ENCODE measurements at regions not wholly inside any gene's neighbourhood (a gene's known extent, or its start where the extent isn't known, plus 50 kb on each side); places are given as distances from the start of the nearest gene placed in this dataset.
"Not testable (repeated sequence)": the region's sequence is repeated elsewhere in the genome, so short reads cannot be mapped to it uniquely, and the experiment has no call there.

GRCh38 chr21:5975719-5976118 is 4545.7 kb upstream of the TPTE start:
- DNase-seq (ENCODE audit: low spot score); intact Hi-C loops (cut with DNase I); ATAC-seq: not testable (repeated sequence)

DNA sequence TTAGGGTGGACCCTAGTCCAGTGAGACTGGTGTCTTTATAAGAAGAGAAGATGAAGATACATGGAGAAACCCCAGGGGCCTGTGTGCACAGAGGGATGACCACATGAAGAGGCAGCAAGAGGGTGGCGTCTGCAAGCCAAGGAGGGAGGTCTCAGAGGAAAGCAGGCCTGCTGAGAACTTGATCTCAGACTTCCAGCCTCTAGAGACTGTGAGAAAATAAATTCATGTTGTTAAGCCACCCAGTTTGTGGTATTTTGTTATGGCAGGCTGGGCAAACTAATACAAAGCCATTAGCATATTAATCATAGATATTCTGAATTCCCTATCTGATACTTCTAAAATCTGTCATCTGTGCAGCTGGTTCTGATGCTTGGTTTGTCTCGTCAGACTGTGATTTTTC is 4523.8 kb upstream of the TPTE start:
- intact Hi-C loops (cut with DNase I); ATAC-seq; DNase-seq (ENCODE audit: low spot score): not testable (repeated sequence)

GRCh38 chr21:6015422-6016057 is 4505.8 kb upstream of the TPTE start:
- intact Hi-C loops (cut with DNase I); ATAC-seq; DNase-seq (ENCODE audit: low spot score): not testable (repeated sequence)

DNA sequence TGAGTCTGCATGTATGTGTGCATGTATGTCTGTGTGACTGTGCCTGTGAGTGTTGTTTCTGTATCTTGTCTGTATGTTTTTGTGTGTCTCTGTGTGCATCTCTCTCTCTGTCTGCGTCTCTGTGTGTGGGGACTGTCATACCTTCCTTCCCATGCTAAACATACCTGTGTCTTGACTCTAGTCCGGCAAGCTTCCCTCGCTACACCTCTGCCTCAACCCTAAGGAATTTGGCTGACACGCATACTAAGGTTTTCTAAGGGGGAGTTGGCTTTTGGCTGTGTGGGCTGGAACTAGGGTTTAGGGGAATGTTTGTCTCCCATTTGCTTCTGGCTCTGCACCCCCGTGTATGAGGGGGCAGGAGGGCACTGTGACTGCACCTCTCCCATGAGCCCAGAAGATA is 4500.9 kb upstream of the TPTE start:
- ATAC-seq; DNase-seq (ENCODE audit: low spot score); intact Hi-C loops (cut with DNase I): not testable (repeated sequence)

- intact Hi-C loops (cut with DNase I); DNase-seq (ENCODE audit: low spot score): not testable (repeated sequence)
- peak; percentile 93 for ATAC-seq
Measured at GRCh38 chr21:6020953-6021716, 4500.2 kb upstream of the TPTE start.

DNA sequence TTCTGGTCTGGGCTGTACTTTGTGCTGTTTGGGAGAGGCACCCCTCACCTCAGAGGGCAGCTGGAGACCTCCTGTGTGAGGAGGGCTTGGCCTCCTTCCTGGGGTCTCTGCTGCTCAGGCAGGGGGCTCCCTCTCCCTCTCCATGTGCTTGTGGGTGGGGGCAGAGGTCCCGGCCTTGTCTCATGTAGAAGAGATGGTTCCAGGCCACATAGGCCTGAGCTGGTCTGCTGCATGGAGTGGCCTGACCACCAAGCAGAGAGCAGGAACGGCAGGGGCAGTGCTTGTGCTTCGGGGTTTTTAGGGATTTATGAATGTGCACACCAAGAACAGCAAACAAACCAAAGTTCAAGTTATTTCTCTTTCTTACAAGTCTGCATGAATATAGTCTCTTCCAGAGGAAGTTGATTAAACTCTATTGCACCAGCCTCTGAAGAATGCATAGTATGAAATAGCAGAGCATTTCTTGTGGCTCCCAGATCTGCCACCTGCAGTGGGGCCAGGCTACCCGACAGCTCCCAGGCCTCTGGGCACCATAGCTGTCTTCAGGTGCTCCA is 4499.6 kb upstream of the TPTE start:
- ATAC-seq = peak; percentile 26
- DNase-seq (ENCODE audit: low spot score); intact Hi-C loops (cut with DNase I): not testable (repeated sequence)

GRCh38 chr21:6023331-6023730 is 4498.1 kb upstream of the TPTE start:
- DNase-seq (ENCODE audit: low spot score); ATAC-seq; intact Hi-C loops (cut with DNase I): not testable (repeated sequence)

DNA sequence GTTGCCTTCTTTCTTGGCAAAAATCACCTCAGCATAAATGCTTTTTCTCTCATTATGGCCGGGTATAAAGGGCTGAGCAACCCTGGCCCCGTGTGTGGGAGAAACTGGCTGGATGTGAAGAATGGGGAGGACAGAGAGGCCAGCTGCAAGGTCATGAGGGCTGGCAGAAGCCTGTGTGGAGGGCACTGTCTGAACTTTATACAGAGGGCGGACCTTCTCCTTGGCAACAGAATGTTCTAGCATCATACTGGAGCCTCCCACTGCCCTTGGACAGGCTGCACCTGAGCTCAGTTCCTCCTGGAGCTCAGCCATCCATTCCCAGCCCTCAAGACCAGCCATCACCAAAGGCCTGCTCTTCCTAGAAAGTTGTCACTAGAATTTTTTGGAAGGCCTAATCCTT is 4496.2 kb upstream of the TPTE start:
- intact Hi-C loops (cut with DNase I); DNase-seq (ENCODE audit: low spot score); ATAC-seq: not testable (repeated sequence)

GRCh38 chr21:6027497-6027896 is 4493.9 kb upstream of the TPTE start:
- peak; percentile 63 for ATAC-seq
- DNase-seq (ENCODE audit: low spot score); intact Hi-C loops (cut with DNase I): not testable (repeated sequence)

DNA sequence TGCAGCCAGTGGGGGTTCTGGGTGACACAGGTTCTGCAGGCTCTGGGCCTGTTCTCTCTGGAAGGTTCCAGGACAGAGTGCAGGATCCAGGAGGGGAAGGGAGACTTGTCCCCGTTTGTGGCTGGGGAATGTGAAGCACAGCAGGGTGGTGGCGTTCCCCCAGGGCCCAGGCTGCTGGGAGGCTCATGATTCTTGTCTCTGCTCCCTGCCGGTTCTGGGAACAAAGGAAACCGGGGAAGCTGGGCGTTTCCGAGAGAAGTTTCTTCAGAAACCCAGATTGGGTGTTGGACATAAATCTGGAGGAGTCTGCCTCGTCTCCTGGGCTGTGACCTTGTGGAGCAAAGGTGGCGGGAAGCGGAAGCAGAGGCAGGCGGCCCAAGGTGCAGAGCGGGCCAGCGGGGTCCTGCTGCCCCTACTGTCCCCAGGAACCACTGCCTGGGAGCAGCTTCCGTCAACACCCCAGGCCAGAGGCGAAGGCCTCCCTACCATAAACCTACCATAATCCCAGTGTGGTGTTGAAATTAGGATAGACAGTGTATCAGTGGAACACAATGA is 4487.2 kb upstream of the TPTE start:
- ATAC-seq; intact Hi-C loops (cut with DNase I); DNase-seq (ENCODE audit: low spot score): not testable (repeated sequence)

DNA sequence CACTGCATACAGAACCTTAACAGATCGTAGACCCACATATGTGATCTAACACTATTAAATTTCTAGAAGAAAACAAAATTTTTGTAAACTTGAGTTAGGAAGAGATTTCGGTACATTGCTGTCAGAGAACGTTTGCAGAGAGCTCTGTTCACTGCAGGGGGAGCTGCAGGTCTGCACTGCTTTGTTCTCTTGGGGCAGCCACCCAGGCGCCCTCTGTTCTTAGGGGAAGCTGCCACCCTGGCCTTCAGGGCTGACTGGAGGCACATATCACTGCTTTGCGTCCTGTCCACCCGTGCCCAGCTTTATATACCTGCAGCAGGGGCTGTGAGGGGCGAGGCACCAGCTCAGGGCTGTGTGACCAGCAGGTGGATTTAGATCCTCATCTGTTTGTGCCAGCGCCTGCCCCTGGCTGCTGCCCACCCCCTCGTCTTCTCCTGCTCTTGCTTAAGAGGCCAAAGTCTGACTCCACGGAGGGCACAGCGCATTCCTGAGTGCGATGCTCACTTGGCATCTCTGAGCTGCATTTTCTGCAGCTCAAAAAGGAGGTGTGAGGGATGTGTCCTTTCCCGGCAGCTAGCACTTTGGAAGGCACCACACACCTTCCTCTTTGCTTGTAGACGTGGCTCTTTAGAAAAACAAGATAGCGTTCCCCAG is 4486.4 kb upstream of the TPTE start:
- ATAC-seq = peak; percentile 62
- not testable (repeated sequence) for DNase-seq (ENCODE audit: low spot score)

GRCh38 chr21:6035474-6036155 is 4485.8 kb upstream of the TPTE start:
- intact Hi-C loops (cut with DNase I); DNase-seq (ENCODE audit: low spot score): not testable (repeated sequence)
- peak; percentile 90 for ATAC-seq

More for the DNA sequence above, 4486.4 kb upstream of the TPTE start:
- intact Hi-C loops (cut with DNase I) = not testable (repeated sequence)

GRCh38 chr21:6039224-6039623 is 4482.2 kb upstream of the TPTE start:
- ATAC-seq; DNase-seq (ENCODE audit: low spot score); intact Hi-C loops (cut with DNase I): not testable (repeated sequence)

- peak; percentile 57 for ATAC-seq
- intact Hi-C loops (cut with DNase I); DNase-seq (ENCODE audit: low spot score): not testable (repeated sequence)
Measured at GRCh38 chr21:6040095-6040494, 4481.3 kb upstream of the TPTE start.

DNA sequence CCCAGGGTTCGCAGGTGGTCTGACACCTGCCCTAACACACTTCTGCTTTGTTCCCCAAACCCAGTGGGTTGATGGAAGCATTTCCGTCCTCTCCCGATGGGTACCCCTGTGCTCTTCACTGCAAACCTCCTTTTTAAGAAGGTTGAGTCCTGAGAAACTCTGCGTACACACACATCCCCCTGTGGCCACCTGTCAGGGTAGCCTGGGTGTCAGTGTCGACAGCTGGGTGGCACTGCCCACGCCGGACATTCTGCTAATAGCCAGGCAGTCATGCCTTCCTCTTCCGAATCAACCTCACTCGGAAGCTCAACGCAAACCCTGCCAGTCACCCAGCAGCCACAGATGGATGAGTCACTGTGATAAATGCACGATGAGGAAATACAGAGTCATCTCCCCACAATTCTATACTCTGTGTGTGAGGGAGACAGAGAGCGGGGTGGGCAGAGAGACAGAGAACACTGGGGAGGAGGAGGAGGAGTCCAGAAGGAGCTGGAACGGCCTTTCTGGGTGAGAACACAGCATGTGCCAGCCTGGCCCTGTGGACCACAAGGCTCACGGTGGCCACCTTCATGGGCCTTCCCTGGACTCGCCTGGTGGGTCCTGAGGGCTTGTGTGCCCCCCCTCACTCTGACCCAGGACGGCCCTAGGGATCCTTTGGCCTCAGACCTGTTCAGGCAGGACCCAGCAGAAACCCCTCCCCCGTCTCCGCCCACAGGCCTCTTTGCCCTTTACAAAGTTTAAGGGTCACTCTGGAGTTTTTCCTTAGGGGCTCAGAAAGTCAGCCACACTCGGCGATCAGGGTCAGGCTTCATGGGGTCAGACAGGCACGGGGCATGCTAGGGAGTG is 4477.7 kb upstream of the TPTE start:
- DNase-seq (ENCODE audit: low spot score); intact Hi-C loops (cut with DNase I): not testable (repeated sequence)
- peak; percentile 33 for ATAC-seq

- DNase-seq (ENCODE audit: low spot score); intact Hi-C loops (cut with DNase I): not testable (repeated sequence)
- peak; percentile 26 for ATAC-seq
Measured at GRCh38 chr21:6044695-6045094, 4476.7 kb upstream of the TPTE start.

DNA sequence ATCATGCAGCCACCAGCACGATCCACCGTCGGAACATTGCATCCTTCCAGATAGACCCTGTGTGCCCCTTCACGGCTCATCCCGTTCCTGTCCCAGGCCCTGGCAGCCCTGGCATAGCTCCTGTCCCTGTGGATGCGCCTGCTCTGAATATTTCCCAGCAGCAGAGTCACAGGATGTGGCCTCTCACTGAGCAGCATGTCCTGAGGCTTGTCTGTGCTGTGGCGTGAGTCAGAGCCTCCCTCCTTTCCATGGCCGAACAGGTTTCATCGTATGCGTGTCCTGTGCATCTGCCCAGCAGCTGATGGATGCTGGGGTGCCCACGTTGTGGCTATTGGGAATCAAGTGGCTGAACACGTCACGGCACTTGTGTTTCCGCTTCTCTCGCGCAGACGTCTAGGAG is 4471.5 kb upstream of the TPTE start:
- DNase-seq (ENCODE audit: low spot score); ATAC-seq; intact Hi-C loops (cut with DNase I): not testable (repeated sequence)

Measured in sciatic nerve (tissue), 2 donors.